ENCODE measurements at regions not wholly inside any gene's neighbourhood (a gene's known extent, or its start where the extent isn't known, plus 50 kb on each side); places are given as distances from the start of the nearest gene placed in this dataset.

GRCh38 chr6:121549736-121550135 lies 114.3 kb downstream of the GJA1 start:
- TF ChIP-seq RAD21 (IDR thresholded peaks at IDR 0.05; ENCODE audit: low read depth) (no peak), ZBTB7A (IDR thresholded peaks at IDR 0.05; ENCODE audit: low read depth) (no peak), YY1 (IDR thresholded peaks at IDR 0.05; ENCODE audit: low read depth) (no peak), MAX (IDR thresholded peaks at IDR 0.05) (no peak)

Data from Ishikawa (cell line).